Neutrophil (primary cell): ENCODE measurements at regions not wholly inside any gene's neighbourhood (a gene's known extent, or its start where the extent isn't known, plus 50 kb on each side); places are given as distances from the start of the nearest gene placed in this dataset.

Experiments
- H3K27ac ChIP-seq: fragments of 200-600 bp; sonication (generic); 2 replicates; pipeline ENCODE4 v1.5.1; 2016; ENCODE audit warnings: mild to moderate bottlenecking, moderate library complexity
- H3K27me3 ChIP-seq: fragments of 200-600 bp; sonication (generic); 2 replicates; pipeline ENCODE4 v1.6.0; 2016; ENCODE audit warnings: mild to moderate bottlenecking
- H3K36me3 ChIP-seq: fragments of 200-600 bp; sonication (generic); 2 replicates; pipeline ENCODE4 v1.5.1; 2017
- H3K4me1 ChIP-seq, 2 experiments: fragments of 200-600 bp in 1 of 2; sonication (generic) in 1 of 2; 1 replicate in 1 of 2; 2 replicates in 1 of 2; pipeline versions ENCODE4 v1.5.1 to v1.6.1; 2013 to 2016; ENCODE audit warnings: low read depth in 1 of 2, low read length in 1 of 2, mild to moderate bottlenecking in 1 of 2, moderate library complexity in 1 of 2; ENCODE audit not compliant: control insufficient read depth in 1 of 2, insufficient read depth in 1 of 2
- H3K4me3 ChIP-seq, 2 experiments: fragments of 200-600 bp in 1 of 2; sonication (generic) in 1 of 2; 1 replicate in 1 of 2; 2 replicates in 1 of 2; pipeline ENCODE4 v1.5.1; 2013 to 2016; ENCODE audit warnings: low read depth in 1 of 2, low read length in 1 of 2, mild to moderate bottlenecking in 1 of 2, moderate library complexity in 1 of 2
- H3K9me3 ChIP-seq: fragments of 200-600 bp; sonication (generic); 2 replicates; pipeline ENCODE4 v1.5.1; 2016
- TF ChIP-seq, protein P1 (sequence below): fragments of 200-600 bp; sonication (generic); IDR thresholded peaks from 2 replicates; pipeline ENCODE4 v1.5.1; 2016; ENCODE audit warnings: antibody characterized with exemption

DNA sequence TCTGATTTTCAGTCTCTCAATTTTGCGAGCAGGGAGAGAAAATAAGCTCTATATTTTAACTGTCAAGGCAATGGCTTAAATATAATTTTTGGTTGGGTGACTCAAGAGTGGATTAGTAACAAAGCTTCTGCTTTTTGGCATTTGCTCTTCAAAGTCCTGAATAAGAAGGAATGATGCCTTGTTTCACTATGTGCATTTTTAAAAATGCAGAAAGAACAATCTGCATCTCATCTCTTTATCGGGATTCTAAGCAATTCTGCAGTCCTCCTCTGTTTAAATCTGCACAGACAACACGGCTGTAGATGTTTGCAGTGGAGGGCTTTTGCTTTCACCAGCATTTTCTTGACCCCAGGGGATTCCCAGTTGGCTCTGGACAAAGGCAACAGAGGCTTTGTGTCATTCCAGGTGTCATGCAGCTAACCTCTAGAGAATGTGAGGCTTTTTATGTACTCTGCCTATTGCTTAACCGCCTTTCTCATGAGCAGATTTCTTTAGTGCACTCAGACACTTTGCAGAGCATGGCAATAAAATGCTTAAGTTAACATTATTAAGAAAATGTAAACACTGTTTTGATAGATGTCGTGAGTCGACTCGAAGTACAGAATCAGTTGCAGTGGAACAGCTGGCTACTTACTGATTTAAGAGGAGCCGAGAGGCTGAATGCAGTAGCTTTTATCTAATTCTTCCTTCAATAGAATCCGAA lies 783.2 kb upstream of the NEGR1 start:
- Histone ChIP-seq H3K9me3 (no peaks in the 10 kb centered on the region), H3K36me3 (no peaks in the 10 kb centered on the region), H3K4me1 (no peaks in the 10 kb centered on the region), H3K4me3 (no peak overlapping the region), H3K27me3 (no peaks in the 10 kb centered on the region), H3K27ac (no peak overlapping the region)
- TF ChIP-seq, protein P1, sequence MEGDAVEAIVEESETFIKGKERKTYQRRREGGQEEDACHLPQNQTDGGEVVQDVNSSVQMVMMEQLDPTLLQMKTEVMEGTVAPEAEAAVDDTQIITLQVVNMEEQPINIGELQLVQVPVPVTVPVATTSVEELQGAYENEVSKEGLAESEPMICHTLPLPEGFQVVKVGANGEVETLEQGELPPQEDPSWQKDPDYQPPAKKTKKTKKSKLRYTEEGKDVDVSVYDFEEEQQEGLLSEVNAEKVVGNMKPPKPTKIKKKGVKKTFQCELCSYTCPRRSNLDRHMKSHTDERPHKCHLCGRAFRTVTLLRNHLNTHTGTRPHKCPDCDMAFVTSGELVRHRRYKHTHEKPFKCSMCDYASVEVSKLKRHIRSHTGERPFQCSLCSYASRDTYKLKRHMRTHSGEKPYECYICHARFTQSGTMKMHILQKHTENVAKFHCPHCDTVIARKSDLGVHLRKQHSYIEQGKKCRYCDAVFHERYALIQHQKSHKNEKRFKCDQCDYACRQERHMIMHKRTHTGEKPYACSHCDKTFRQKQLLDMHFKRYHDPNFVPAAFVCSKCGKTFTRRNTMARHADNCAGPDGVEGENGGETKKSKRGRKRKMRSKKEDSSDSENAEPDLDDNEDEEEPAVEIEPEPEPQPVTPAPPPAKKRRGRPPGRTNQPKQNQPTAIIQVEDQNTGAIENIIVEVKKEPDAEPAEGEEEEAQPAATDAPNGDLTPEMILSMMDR, result no peak

DNA sequence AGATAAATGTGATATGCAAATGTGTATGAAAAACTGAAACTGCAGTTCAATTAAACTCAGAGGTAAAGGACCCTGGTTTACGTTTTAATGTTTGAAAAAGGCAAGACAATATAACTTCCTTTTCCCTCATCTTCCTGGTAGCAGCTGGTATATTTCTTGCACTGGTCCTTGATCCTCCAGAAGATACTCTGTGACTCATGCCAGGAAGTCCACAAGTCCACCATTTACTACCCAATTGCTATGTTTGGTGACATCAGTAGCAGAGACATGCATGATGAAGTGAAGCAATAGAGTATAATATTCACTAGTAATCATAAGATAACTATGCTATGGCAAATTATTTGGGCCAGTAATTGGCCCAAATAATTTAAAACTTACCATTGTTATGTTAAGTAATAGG lies 774.5 kb upstream of the NEGR1 start:
- TF ChIP-seq, protein P1, result no peak
- H3K27me3 ChIP-seq, result no peaks in the 10 kb centered on the region
- H3K4me3 ChIP-seq, result no peak overlapping the region
- H3K4me1 ChIP-seq, result no peaks in the 10 kb centered on the region
- H3K9me3 ChIP-seq, result no peaks in the 10 kb centered on the region
- H3K36me3 ChIP-seq, result no peaks in the 10 kb centered on the region
- H3K27ac ChIP-seq, result no peak overlapping the region

DNA sequence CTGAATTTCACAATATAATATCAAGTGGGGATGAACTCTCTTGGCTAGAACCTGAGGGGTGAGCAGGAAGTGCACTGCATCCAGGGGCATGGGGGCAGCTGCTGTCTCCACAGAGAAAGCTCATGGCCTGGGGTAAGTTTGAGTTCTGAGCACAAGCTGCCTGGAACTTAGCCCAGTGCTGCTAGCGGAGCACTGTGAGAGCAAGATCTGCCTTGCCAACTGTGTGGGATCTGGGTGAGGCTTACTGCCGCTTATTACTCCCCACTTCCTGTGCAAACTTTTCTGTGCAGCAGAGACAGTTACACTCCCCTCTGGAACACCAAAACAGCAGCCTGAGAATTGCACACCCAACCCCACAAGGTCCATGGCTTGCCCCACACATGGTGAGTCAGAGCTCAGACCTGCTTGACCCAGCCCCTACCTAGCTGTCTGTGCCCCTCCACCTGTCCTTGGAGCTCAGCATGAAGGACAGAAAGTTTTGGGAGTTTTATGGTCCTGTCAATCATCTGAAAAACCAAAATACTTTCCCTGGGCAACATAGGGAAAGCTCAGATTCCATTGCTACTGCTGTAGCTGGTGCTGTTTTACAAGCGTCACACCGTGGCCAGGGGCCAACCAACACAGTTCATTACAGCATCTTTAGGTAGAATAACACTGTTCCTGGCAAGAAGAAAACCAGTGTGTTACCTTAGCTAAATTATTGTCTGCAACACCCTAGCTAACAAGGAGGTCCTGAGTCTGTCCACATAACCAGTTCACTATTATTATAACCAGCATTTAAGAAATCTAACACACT lies 762.1 kb upstream of the NEGR1 start:
- Histone ChIP-seq H3K4me1 (no peaks in the 10 kb centered on the region), H3K27me3 (no peaks in the 10 kb centered on the region), H3K9me3 (no peaks in the 10 kb centered on the region), H3K27ac (no peak overlapping the region), H3K36me3 (no peaks in the 10 kb centered on the region), H3K4me3 (no peak overlapping the region)
- TF ChIP-seq, protein P1, result no peak

DNA sequence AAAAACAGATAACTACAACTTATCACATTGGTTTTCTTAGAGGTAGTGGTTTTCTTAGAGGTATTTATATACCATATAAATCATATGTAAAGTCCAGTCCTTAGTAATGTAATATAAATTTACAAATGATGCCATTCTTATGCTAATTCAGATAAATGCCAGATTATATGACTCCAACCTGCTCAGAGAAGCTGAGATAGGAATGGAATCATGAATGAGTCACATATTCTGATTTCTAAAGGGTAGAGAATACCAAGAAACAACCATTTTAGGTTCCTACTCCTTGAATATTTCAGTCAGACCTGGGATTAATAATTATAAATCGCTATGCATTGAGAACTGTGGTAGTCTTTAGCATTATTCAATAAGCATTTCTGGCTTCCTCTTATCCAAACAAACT lies 760.1 kb upstream of the NEGR1 start:
- H3K27me3 ChIP-seq, result no peaks in the 10 kb centered on the region
- H3K4me1 ChIP-seq, result no peaks in the 10 kb centered on the region
- H3K36me3 ChIP-seq, result no peaks in the 10 kb centered on the region
- no peak overlapping the region for H3K27ac ChIP-seq
- no peaks in the 10 kb centered on the region for H3K9me3 ChIP-seq
- H3K4me3 ChIP-seq, result no peak overlapping the region
- TF ChIP-seq, protein P1, result no peak

DNA sequence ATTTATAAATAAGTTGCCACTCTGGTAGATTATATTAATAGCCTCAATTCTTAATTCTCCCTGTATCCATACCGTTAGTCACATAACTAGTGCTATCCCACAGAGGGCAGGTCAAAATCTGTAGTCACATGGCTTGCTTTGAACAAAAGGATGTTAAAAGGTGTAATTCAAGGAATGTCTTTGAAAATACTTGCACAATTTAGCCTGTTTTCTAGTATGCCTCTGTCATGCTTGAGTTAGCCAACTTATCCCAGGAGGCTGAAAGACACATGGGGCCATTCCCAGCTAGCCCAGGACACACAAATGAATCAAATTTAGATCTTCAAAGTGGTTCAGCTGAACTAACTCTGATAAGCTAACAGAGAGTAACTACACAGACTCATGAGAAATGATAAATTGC lies 758.5 kb upstream of the NEGR1 start:
- H3K36me3 ChIP-seq, result no peaks in the 10 kb centered on the region
- H3K27ac ChIP-seq, result no peak overlapping the region
- TF ChIP-seq, protein P1, result no peak

More for the DNA sequence above, 758.5 kb upstream of the NEGR1 start:
- no peaks in the 10 kb centered on the region for H3K27me3 ChIP-seq
- no peak overlapping the region for H3K4me3 ChIP-seq
- no peaks in the 10 kb centered on the region for H3K4me1 ChIP-seq
- no peaks in the 10 kb centered on the region for H3K9me3 ChIP-seq
